ENCODE measurements at regions not wholly inside any gene's neighbourhood (a gene's known extent, or its start where the extent isn't known, plus 50 kb on each side); places are given as distances from the start of the nearest gene placed in this dataset.

GRCh38 chr1:164320790-164321731, 237.9 kb upstream of the PBX1 start:
- peak overlapping the region; percentile 30 for H3K4me3 ChIP-seq (ENCODE audit: low read length)
- DNase-seq (ENCODE audit: low read depth) = peak; percentile 15
- no peak for TF ChIP-seq CTCF (IDR thresholded peaks at IDR 0.05; ENCODE audit: insufficient read depth, low read depth, low read length, missing control alignments)

GRCh38 chr1:164325786-164326185, 233.2 kb upstream of the PBX1 start:
- no peak overlapping the region for H3K4me3 ChIP-seq (ENCODE audit: low read length)
- DNase-seq (ENCODE audit: low read depth) = no peak
- no peak for TF ChIP-seq CTCF (IDR thresholded peaks at IDR 0.05; ENCODE audit: insufficient read depth, low read depth, low read length, missing control alignments)

- no peak for DNase-seq (ENCODE audit: low read depth)
- H3K4me3 ChIP-seq (ENCODE audit: low read length) = no peak overlapping the region
- no peak for TF ChIP-seq CTCF (IDR thresholded peaks at IDR 0.05; ENCODE audit: insufficient read depth, low read depth, low read length, missing control alignments)
These were observed 225.6 kb upstream of the PBX1 start for GRCh38 chr1:164333387-164333786.

DNA sequence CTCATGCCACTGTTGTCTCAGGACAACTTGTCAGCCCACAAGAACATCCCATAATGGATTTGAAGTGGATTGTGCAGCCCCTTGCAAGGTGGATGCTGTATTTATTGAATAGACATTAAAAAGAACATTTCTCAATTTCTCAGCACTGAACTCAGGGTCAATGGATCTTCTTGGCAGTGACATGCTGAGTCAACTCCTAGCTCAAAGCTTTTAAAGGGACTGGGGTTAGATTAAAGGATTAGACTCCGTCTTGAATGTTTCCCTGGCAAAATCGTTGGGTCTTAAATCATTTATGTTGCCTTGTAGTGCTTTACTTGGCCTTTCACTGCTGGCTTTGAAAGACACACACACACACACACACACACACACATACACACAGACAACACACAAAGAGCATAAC, 221.6 kb upstream of the PBX1 start:
- DNase-seq (ENCODE audit: low read depth) = no peak
- no peak for TF ChIP-seq CTCF (IDR thresholded peaks at IDR 0.05; ENCODE audit: insufficient read depth, low read depth, low read length, missing control alignments)

GRCh38 chr1:164337885-164338284, 221.1 kb upstream of the PBX1 start:
- DNase-seq (ENCODE audit: low read depth) = no peak
- no peak overlapping the region for H3K4me3 ChIP-seq (ENCODE audit: low read length)
- no peak for TF ChIP-seq CTCF (IDR thresholded peaks at IDR 0.05; ENCODE audit: insufficient read depth, low read depth, low read length, missing control alignments)

More for the DNA sequence above, 221.6 kb upstream of the PBX1 start:
- H3K4me3 ChIP-seq (ENCODE audit: low read length) = no peak overlapping the region

DNA sequence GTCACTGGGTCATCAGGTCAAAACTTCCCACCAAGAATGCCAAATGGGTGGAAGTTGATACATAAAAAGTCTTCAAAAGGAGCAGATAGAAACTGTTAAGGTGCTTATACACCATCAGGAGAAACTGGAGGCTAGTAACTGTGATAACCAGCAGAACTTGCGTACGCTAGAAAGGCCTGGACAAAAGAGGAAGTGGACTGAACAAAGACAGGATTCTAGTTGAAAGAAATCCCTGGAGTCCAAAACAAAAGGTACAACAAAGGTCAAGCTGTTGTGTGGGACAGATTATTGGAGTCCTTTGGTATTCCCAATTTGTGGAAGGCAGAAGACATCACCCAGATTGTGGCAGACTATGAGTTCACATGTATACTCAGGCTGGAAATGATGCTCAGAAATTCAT, 215.8 kb upstream of the PBX1 start:
- no peak overlapping the region for H3K4me3 ChIP-seq (ENCODE audit: low read length)
- no peak for TF ChIP-seq CTCF (IDR thresholded peaks at IDR 0.05; ENCODE audit: insufficient read depth, low read depth, low read length, missing control alignments)
- no peak for DNase-seq (ENCODE audit: low read depth)

DNA sequence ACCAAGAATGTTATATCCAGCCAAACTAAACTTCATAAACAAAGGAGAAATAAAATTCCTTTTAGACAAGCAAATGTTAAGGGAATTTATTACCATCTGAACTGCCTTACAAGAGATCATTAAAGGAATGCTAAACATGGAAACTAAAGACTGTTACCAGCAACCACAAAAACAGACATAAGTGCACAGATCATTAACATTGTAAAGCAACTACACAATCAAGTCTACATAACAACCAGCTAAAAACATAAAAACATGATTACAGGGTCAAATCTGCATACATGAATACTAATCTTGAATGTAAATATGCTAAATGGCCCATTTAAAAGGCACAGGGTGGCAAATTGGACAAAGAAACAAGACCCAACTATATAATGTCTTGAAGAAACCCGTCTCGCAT, 211.0 kb upstream of the PBX1 start:
- DNase-seq (ENCODE audit: low read depth) = no peak
- H3K4me3 ChIP-seq (ENCODE audit: low read length) = no peak overlapping the region
- no peak for TF ChIP-seq CTCF (IDR thresholded peaks at IDR 0.05; ENCODE audit: insufficient read depth, low read depth, low read length, missing control alignments)

Data from epithelial cell of esophagus (primary cell).